SK-N-SH (cell line): ENCODE measurements at regions not wholly inside any gene's neighbourhood (a gene's known extent, or its start where the extent isn't known, plus 50 kb on each side); places are given as distances from the start of the nearest gene placed in this dataset.

Source experiments
- CTCF ChIA-PET: fragments of 300-600, 350-600 bp; formaldehyde crosslinking; extraction: SDS; loops from one replicate; lab custom pipeline; 2021; lab: Yijun Ruan, JAX
- POLR2A ChIA-PET: fragments of 350-600 bp; sonication (Branson Sonifier 250); formaldehyde crosslinking; extraction: SDS; loops from one replicate; lab custom pipeline; 2020; ENCODE audit warnings: antibody characterized with exemption, inconsistent platforms; lab: Yijun Ruan, JAX
- DNase-seq: peaks from one replicate; pipeline ENCODE4 v3.0.0; 2012
- H2AFZ ChIP-seq: fragments of 200-600 bp; sonication (generic); 2 replicates; pipeline ENCODE4 v1.8.1; 2016; ENCODE audit warnings: antibody characterized with exemption, mild to moderate bottlenecking, low read depth
- H3F3A ChIP-seq: fragments of 200-600 bp; sonication (generic); replicated peaks from 2 replicates; pipeline ENCODE3; 2016; ENCODE audit warnings: antibody characterized with exemption, mild to moderate bottlenecking; ENCODE audit not compliant: insufficient read depth
- H3K27ac ChIP-seq, 2 experiments: fragments of 200-500 bp in 1 of 2; fragments of 200-600 bp in 1 of 2; sonication (Bioruptor generic) in 1 of 2; sonication (generic), shearing (Covaris generic) in 1 of 2; 2 replicates each; pipeline versions ENCODE4 v1.5.1 to v1.6.1; 2014 to 2016; ENCODE audit warnings: low read depth in 2 of 2, inconsistent platforms in 1 of 2, low read length in 1 of 2, mild to moderate bottlenecking in 1 of 2, mixed read lengths in 1 of 2
- H3K27me3 ChIP-seq: fragments of 200-600 bp; sonication (generic), shearing (Covaris generic); 2 replicates; pipeline ENCODE4 v1.6.1; 2016; ENCODE audit warnings: mixed run types; ENCODE audit not compliant: insufficient read depth
- H3K36me3 ChIP-seq, 2 experiments: fragments of 200-500 bp in 1 of 2; fragments of 200-600 bp in 1 of 2; sonication (Bioruptor generic) in 1 of 2; sonication (generic) in 1 of 2; replicated peaks in 1 of 2; 2 replicates each; pipeline versions ENCODE3 to v1.5.1; 2014 to 2016; ENCODE audit warnings: low read length in 1 of 2, mild to moderate bottlenecking in 1 of 2; ENCODE audit not compliant: insufficient read depth in 2 of 2, control insufficient read depth in 1 of 2
- H3K4me1 ChIP-seq, 2 experiments: fragments of 200-500 bp in 1 of 2; fragments of 200-600 bp in 1 of 2; sonication (Bioruptor generic) in 1 of 2; sonication (generic), shearing (Covaris generic) in 1 of 2; 2 replicates each; pipeline versions ENCODE4 v1.5.1 to v1.6.1; 2014 to 2016; ENCODE audit warnings: low read depth in 1 of 2, low read length in 1 of 2, mixed run types in 1 of 2; ENCODE audit not compliant: insufficient read depth in 2 of 2, control insufficient read depth in 1 of 2
- H3K4me2 ChIP-seq: fragments of 200-600 bp; sonication (generic), shearing (Covaris generic); 2 replicates; pipeline ENCODE4 v1.6.1; 2017; ENCODE audit warnings: mixed run types
- H3K4me3 ChIP-seq, 2 experiments: fragments of 200-500 bp in 1 of 2; fragments of 200-600 bp in 1 of 2; sonication (Bioruptor generic) in 1 of 2; sonication (generic), shearing (Covaris generic) in 1 of 2; 2 replicates each; pipeline versions ENCODE4 v1.5.1 to v1.8.1; 2014 to 2016; ENCODE audit warnings: low read depth in 2 of 2, inconsistent platforms in 1 of 2, low read length in 1 of 2, mild to moderate bottlenecking in 1 of 2, mixed read lengths in 1 of 2, moderate library complexity in 1 of 2
- H3K79me2 ChIP-seq: fragments of 200-600 bp; sonication (generic); 2 replicates; pipeline ENCODE4 v1.8.1; 2017; ENCODE audit warnings: mild to moderate bottlenecking; ENCODE audit not compliant: insufficient read depth
- H3K9ac ChIP-seq: fragments of 200-600 bp; sonication (generic); 2 replicates; pipeline ENCODE4 v1.6.1; 2017; ENCODE audit warnings: mixed run types
- H3K9me2 ChIP-seq: fragments of 200-600 bp; sonication (generic); 2 replicates; pipeline ENCODE4 v1.6.1; 2017; ENCODE audit warnings: mixed run types
- H3K9me3 ChIP-seq: fragments of 200-600 bp; sonication (generic); 2 replicates; pipeline ENCODE4 v1.6.1; 2017; ENCODE audit warnings: mixed run types, mild to moderate bottlenecking, moderate library complexity
- H4K20me1 ChIP-seq: fragments of 200-600 bp; sonication (generic); 2 replicates; pipeline ENCODE4 v1.6.1; 2017; ENCODE audit warnings: mild to moderate bottlenecking, mixed run types; ENCODE audit not compliant: insufficient read depth
- CHD2 ChIP-seq: fragments of 150-350 bp; IDR thresholded peaks from 2 replicates; pipeline ENCODE4 v1.6.1; 2018; ENCODE audit warnings: low read length; ENCODE audit not compliant: partially characterized antibody
- ELF1 ChIP-seq: IDR thresholded peaks from 2 replicates; pipeline ENCODE4 v1.4.0; 2012
- EZH2phosphoT487 ChIP-seq: fragments of 200-600 bp; sonication (generic); IDR thresholded peaks from 2 replicates; pipeline ENCODE4 v1.6.1; 2017; ENCODE audit warnings: low read depth, mixed run types, mild to moderate bottlenecking, antibody characterized with exemption, moderate library complexity, borderline replicate concordance
- FOSL2 ChIP-seq: IDR thresholded peaks from 2 replicates; pipeline ENCODE4 v1.4.0; 2012; ENCODE audit warnings: low read depth, mild to moderate bottlenecking, moderate library complexity, borderline replicate concordance
- FOXJ3 ChIP-seq: sonication (generic); formaldehyde crosslinking; IDR thresholded peaks from 2 replicates; pipeline ENCODE4 v1.5.1; 2020; ENCODE audit warnings: mild to moderate bottlenecking, missing genetic modification reagents
- FOXM1 ChIP-seq: IDR thresholded peaks from 2 replicates; pipeline ENCODE4 v1.4.0; 2012; ENCODE audit warnings: low read depth, mild to moderate bottlenecking
- GABPA ChIP-seq: IDR thresholded peaks from 2 replicates; pipeline ENCODE4 v1.4.0; 2012; ENCODE audit warnings: low read depth, mild to moderate bottlenecking
- GATA2 ChIP-seq: sonication (generic); formaldehyde crosslinking; IDR thresholded peaks from 2 replicates; pipeline ENCODE4 v1.5.0; 2020; ENCODE audit warnings: mild to moderate bottlenecking, missing genetic modification reagents
- JUND ChIP-seq: IDR thresholded peaks from 2 replicates; pipeline ENCODE4 v1.4.0; 2012
- MAX ChIP-seq: IDR thresholded peaks from 2 replicates; pipeline ENCODE4 v1.4.0; 2012; ENCODE audit warnings: low read depth
- MEF2A ChIP-seq: IDR thresholded peaks from 2 replicates; pipeline ENCODE4 v1.4.0; 2012; ENCODE audit warnings: low read depth, borderline replicate concordance
- NFIC ChIP-seq: IDR thresholded peaks from 2 replicates; pipeline ENCODE4 v1.4.0; 2012; ENCODE audit warnings: borderline replicate concordance
- POLR2AphosphoS5 ChIP-seq: IDR thresholded peaks from 2 replicates; pipeline ENCODE4 v1.6.1; 2012; ENCODE audit warnings: low read depth, low read length
- RAD21 ChIP-seq: IDR thresholded peaks from 2 replicates; pipeline ENCODE4 v1.6.1; 2012; ENCODE audit warnings: mild to moderate bottlenecking, low read length
- RCOR1 ChIP-seq: fragments of 150-350 bp; IDR thresholded peaks from 2 replicates; pipeline ENCODE4 v1.6.1; 2017; ENCODE audit warnings: antibody characterized with exemption, low read length
- RFX5 ChIP-seq: IDR thresholded peaks from 2 replicates; pipeline ENCODE4 v1.6.1; 2012; ENCODE audit warnings: mild to moderate bottlenecking, improper control_type of control experiment, low read length
- RXRA ChIP-seq: IDR thresholded peaks from 2 replicates; pipeline ENCODE4 v1.4.0; 2012; ENCODE audit warnings: low read depth, mild to moderate bottlenecking, borderline replicate concordance
- SMC3 ChIP-seq: IDR thresholded peaks from 2 replicates; pipeline ENCODE4 v1.6.1; 2012; ENCODE audit warnings: low read depth, low read length, improper control_type of control experiment
- TAF1 ChIP-seq: IDR thresholded peaks from 2 replicates; pipeline ENCODE4 v1.6.1; 2012; ENCODE audit warnings: low read depth, mild to moderate bottlenecking, low read length, moderate library complexity, borderline replicate concordance
- TEAD4 ChIP-seq: IDR thresholded peaks from 2 replicates; pipeline ENCODE4 v1.4.0; 2012; ENCODE audit warnings: mild to moderate bottlenecking, borderline replicate concordance; ENCODE audit not compliant: insufficient read depth
- WGBS: methylation state at CpG from one replicate; pipeline ENCODE4 v1.1.6; 2017; ENCODE audit warnings: low lambda C conversion rate; 5-methylcytosine and 5-hydroxymethylcytosine counted together
- TF ChIP-seq, protein P1 (sequence below): IDR thresholded peaks from 2 replicates; pipeline ENCODE4 v1.4.0; 2012; ENCODE audit warnings: low read depth, borderline replicate concordance
- TF ChIP-seq, protein P2 (sequence below): fragments of 200-600 bp; sonication (generic); IDR thresholded peaks from 2 replicates; pipeline ENCODE4 v1.6.1; 2017; ENCODE audit warnings: antibody characterized with exemption, mild to moderate bottlenecking, moderate library complexity
- TF ChIP-seq, protein P3 (sequence below): IDR thresholded peaks from 2 replicates; pipeline ENCODE4; 2012

- CTCF ChIA-PET, result no interaction called here
- no peak for DNase-seq
- 1% methylated on average over 6 of the region's 6 CpGs for WGBS
These were observed 219.2 kb downstream of the TMEM121 start for GRCh38 chr14:105745433-105746123.

DNA sequence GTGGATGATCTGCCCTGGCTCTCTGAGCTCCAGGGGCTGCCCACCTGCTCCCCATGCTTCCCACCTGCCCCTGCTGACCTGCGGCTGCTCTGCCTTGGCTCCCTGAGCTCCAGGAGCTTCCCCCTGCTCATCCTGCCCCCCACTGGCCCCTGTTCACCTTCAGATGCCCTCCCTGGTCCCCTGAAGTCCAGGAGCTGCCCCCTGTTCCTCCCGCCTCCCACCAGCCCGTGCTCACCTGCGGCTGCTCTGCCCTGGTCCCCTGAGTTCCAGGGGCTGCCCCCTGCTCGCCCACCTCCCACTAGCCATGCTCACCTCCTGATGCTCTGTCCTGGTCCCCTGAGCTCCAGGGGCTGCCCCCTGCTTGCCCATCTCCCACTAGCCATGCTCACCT is 219.7 kb downstream of the TMEM121 start:
- Histone ChIP-seq H2AFZ (no peak overlapping the region), H3K79me2 (no peaks in the 10 kb centered on the region), H3K9me3 (no peaks in the 10 kb centered on the region), H3K4me2 (no peak overlapping the region), H3K4me1 (peaks cover 0 to 4% of the 10 kb centered on the region in 2 experiments; a peak in 1 of 4 replicates), H3K9me2 (no peaks in the 10 kb centered on the region), H3K36me3 (no peaks in the 10 kb centered on the region), H4K20me1 (no peaks in the 10 kb centered on the region), H3K9ac (no peak overlapping the region), H3F3A (no peaks in the 10 kb centered on the region), H3K4me3 (no peak overlapping the region), H3K27ac (no peak overlapping the region), H3K27me3 (no peaks in the 10 kb centered on the region)
- WGBS, result 10% methylated on average over 1 of the region's 5 CpGs
- TF ChIP-seq GATA2 (CRISPR knock-in tag) (no peak), EZH2phosphoT487 (no peak), SMC3 (no peak), RAD21 (no peak), FOSL2 (no peak), MEF2A (no peak), FOXJ3 (no peak), TAF1 (no peak), POLR2AphosphoS5 (no peak), RFX5 (no peak), GABPA (no peak), RXRA (no peak), RCOR1 (no peak), MAX (no peak), JUND (no peak), ELF1 (no peak), TEAD4 (no peak)
- TF ChIP-seq, protein P1, sequence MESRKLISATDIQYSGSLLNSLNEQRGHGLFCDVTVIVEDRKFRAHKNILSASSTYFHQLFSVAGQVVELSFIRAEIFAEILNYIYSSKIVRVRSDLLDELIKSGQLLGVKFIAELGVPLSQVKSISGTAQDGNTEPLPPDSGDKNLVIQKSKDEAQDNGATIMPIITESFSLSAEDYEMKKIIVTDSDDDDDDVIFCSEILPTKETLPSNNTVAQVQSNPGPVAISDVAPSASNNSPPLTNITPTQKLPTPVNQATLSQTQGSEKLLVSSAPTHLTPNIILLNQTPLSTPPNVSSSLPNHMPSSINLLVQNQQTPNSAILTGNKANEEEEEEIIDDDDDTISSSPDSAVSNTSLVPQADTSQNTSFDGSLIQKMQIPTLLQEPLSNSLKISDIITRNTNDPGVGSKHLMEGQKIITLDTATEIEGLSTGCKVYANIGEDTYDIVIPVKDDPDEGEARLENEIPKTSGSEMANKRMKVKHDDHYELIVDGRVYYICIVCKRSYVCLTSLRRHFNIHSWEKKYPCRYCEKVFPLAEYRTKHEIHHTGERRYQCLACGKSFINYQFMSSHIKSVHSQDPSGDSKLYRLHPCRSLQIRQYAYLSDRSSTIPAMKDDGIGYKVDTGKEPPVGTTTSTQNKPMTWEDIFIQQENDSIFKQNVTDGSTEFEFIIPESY, result no peak
- TF ChIP-seq, protein P2, sequence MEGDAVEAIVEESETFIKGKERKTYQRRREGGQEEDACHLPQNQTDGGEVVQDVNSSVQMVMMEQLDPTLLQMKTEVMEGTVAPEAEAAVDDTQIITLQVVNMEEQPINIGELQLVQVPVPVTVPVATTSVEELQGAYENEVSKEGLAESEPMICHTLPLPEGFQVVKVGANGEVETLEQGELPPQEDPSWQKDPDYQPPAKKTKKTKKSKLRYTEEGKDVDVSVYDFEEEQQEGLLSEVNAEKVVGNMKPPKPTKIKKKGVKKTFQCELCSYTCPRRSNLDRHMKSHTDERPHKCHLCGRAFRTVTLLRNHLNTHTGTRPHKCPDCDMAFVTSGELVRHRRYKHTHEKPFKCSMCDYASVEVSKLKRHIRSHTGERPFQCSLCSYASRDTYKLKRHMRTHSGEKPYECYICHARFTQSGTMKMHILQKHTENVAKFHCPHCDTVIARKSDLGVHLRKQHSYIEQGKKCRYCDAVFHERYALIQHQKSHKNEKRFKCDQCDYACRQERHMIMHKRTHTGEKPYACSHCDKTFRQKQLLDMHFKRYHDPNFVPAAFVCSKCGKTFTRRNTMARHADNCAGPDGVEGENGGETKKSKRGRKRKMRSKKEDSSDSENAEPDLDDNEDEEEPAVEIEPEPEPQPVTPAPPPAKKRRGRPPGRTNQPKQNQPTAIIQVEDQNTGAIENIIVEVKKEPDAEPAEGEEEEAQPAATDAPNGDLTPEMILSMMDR, result no peak
- DNase-seq, result no peak
- ChIA-PET CTCF (no interaction called here), POLR2A (interaction anchor here (0.6 kb wide), 1 partner anchor 9 kb away, joined by 3 read pairs; no protein-coding TSS in a partner anchor)

More at GRCh38 chr14:105745433-105746123, 219.2 kb downstream of the TMEM121 start:
- H3K4me3 ChIP-seq, result no peak overlapping the region
- H3F3A ChIP-seq, result no peaks in the 10 kb centered on the region
- H4K20me1 ChIP-seq, result no peaks in the 10 kb centered on the region
- no peak overlapping the region for H2AFZ ChIP-seq
- no peaks in the 10 kb centered on the region for H3K36me3 ChIP-seq
- H3K79me2 ChIP-seq, result no peaks in the 10 kb centered on the region
- POLR2A ChIA-PET, result interaction anchor here (0.6 kb wide), 1 partner anchor 8 kb away, joined by 3 read pairs; no protein-coding TSS in a partner anchor
- no peak overlapping the region for H3K4me2 ChIP-seq
- TF ChIP-seq CHD2, result no peak
- TF ChIP-seq FOXM1, result no peak
- TF ChIP-seq, protein P3, sequence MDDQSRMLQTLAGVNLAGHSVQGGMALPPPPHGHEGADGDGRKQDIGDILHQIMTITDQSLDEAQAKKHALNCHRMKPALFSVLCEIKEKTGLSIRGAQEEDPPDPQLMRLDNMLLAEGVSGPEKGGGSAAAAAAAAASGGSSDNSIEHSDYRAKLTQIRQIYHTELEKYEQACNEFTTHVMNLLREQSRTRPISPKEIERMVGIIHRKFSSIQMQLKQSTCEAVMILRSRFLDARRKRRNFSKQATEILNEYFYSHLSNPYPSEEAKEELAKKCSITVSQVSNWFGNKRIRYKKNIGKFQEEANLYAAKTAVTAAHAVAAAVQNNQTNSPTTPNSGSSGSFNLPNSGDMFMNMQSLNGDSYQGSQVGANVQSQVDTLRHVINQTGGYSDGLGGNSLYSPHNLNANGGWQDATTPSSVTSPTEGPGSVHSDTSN, result no peak
- TF ChIP-seq NFIC, result no peak
- no peak for TF ChIP-seq RAD21
- no peak for TF ChIP-seq JUND
- no peaks in the 10 kb centered on the region for H3K9me3 ChIP-seq
- H3K4me1 ChIP-seq, result peaks cover 0 to 4% of the 10 kb centered on the region in 2 experiments; a peak in 1 of 4 replicates
- H3K27me3 ChIP-seq, result no peaks in the 10 kb centered on the region
- H3K27ac ChIP-seq, result no peak overlapping the region
- no peak overlapping the region for H3K9ac ChIP-seq
- H3K9me2 ChIP-seq, result no peaks in the 10 kb centered on the region
